Mesenchymal stem cell (in vitro differentiated cells and primary cell): ENCODE measurements at regions not wholly inside any gene's neighbourhood (a gene's known extent, or its start where the extent isn't known, plus 50 kb on each side); places are given as distances from the start of the nearest gene placed in this dataset.

Experiments
- DNase-seq: peaks from one replicate; pipeline ENCODE4 v3.0.0-alpha.2; 2013
- H2AFZ ChIP-seq: one replicate; pipeline ENCODE4 v1.6.1; 2013; ENCODE audit warnings: low read depth, mild to moderate bottlenecking, control low read depth, inconsistent platforms, low read length, moderate library complexity
- H2AK5ac ChIP-seq: 2 replicates; pipeline ENCODE4 v1.6.1; 2013; ENCODE audit warnings: low read length, moderate library complexity, mild to moderate bottlenecking, inconsistent platforms; ENCODE audit not compliant: severe bottlenecking
- H2BK120ac ChIP-seq: one replicate; pipeline ENCODE4 v1.6.1; 2013; ENCODE audit warnings: low read depth, mild to moderate bottlenecking, inconsistent platforms, low read length, moderate library complexity
- H2BK12ac ChIP-seq, 2 experiments: one replicate each; pipeline ENCODE4 v1.6.1; 2013; ENCODE audit warnings: inconsistent platforms in 2 of 2, low read length in 2 of 2, mild to moderate bottlenecking in 2 of 2, moderate library complexity in 2 of 2, control low read depth in 1 of 2
- H2BK15ac ChIP-seq: one replicate; pipeline ENCODE4 v1.6.1; 2013; ENCODE audit warnings: mild to moderate bottlenecking, low read depth, inconsistent platforms; ENCODE audit not compliant: poor library complexity, severe bottlenecking
- H2BK5ac ChIP-seq: 2 replicates; pipeline ENCODE4 v1.6.1; 2013; ENCODE audit warnings: low read depth, mild to moderate bottlenecking, low read length, control low read depth, inconsistent platforms; ENCODE audit not compliant: poor library complexity, severe bottlenecking
- H3K14ac ChIP-seq, 2 experiments: one replicate each; pipeline ENCODE4 v1.6.1; 2013; ENCODE audit warnings: inconsistent platforms in 2 of 2, low read length in 2 of 2, control low read depth in 1 of 2, mild to moderate bottlenecking in 1 of 2, moderate library complexity in 1 of 2
- H3K18ac ChIP-seq, 2 experiments: one replicate each; pipeline ENCODE4 v1.6.1; 2013; ENCODE audit warnings: inconsistent platforms in 2 of 2, low read length in 2 of 2, control low read depth in 1 of 2, low read depth in 1 of 2, mild to moderate bottlenecking in 1 of 2
- H3K23ac ChIP-seq, 2 experiments: one replicate each; pipeline ENCODE4 v1.6.1; 2013; ENCODE audit warnings: inconsistent platforms in 2 of 2, low read length in 2 of 2, mild to moderate bottlenecking in 2 of 2, moderate library complexity in 2 of 2, control low read depth in 1 of 2
- H3K27ac ChIP-seq: 2 replicates; pipeline ENCODE4 v1.5.1; 2013; ENCODE audit warnings: mild to moderate bottlenecking, moderate library complexity, low read length, control low read depth, inconsistent platforms; ENCODE audit not compliant: poor library complexity, severe bottlenecking
- H3K27me3 ChIP-seq, 2 experiments: 2 replicates each; pipeline versions ENCODE4 v1.6.1 to v1.7.0; 2013; ENCODE audit warnings: low read length in 2 of 2, mild to moderate bottlenecking in 2 of 2, moderate library complexity in 2 of 2, control low read depth in 1 of 2, inconsistent platforms in 1 of 2; ENCODE audit not compliant: control insufficient read depth in 1 of 2, insufficient read depth in 1 of 2
- H3K36me3 ChIP-seq, 2 experiments: 2 replicates each; pipeline versions ENCODE4 v1.6.1 to v1.7.0; 2013; ENCODE audit warnings: low read length in 2 of 2, control low read depth in 1 of 2, inconsistent platforms in 1 of 2, low read depth in 1 of 2, mild to moderate bottlenecking in 1 of 2; ENCODE audit not compliant: insufficient read depth in 2 of 2, control insufficient read depth in 1 of 2
- H3K4ac ChIP-seq, 2 experiments: one replicate each; pipeline ENCODE4 v1.6.1; 2013; ENCODE audit warnings: inconsistent platforms in 2 of 2, low read length in 2 of 2, mild to moderate bottlenecking in 2 of 2, moderate library complexity in 2 of 2, control low read depth in 1 of 2, low read depth in 1 of 2
- H3K4me1 ChIP-seq: 2 replicates; pipeline ENCODE4 v1.6.1; 2013; ENCODE audit warnings: low read depth, low read length, control low read depth; ENCODE audit not compliant: control insufficient read depth, insufficient read depth
- H3K4me2 ChIP-seq: 2 replicates; pipeline ENCODE4 v1.6.1; 2013; ENCODE audit warnings: low read length, mild to moderate bottlenecking, inconsistent platforms; ENCODE audit not compliant: poor library complexity, severe bottlenecking
- H3K4me3 ChIP-seq, 2 experiments: 2 replicates each; pipeline versions ENCODE4 v1.5.1 to v1.7.0; 2013; ENCODE audit warnings: low read length in 2 of 2, mild to moderate bottlenecking in 2 of 2, control low read depth in 1 of 2, low read depth in 1 of 2; ENCODE audit not compliant: insufficient read depth in 1 of 2
- H3K79me1 ChIP-seq: replicated peaks from 2 replicates; pipeline ENCODE4 v1.6.1; 2013; ENCODE audit warnings: mild to moderate bottlenecking, control low read depth, low read length, inconsistent platforms; ENCODE audit not compliant: poor library complexity, severe bottlenecking
- H3K9ac ChIP-seq: 2 replicates; pipeline ENCODE4 v1.7.0; 2013; ENCODE audit warnings: mild to moderate bottlenecking, low read length, moderate library complexity
- H3K9me3 ChIP-seq: 2 replicates; pipeline ENCODE4 v1.7.0; 2013; ENCODE audit warnings: mild to moderate bottlenecking, low read length; ENCODE audit not compliant: control insufficient read depth
- H4K8ac ChIP-seq: one replicate; pipeline ENCODE4 v1.6.1; 2013; ENCODE audit warnings: inconsistent platforms, mild to moderate bottlenecking, low read length, moderate library complexity
- H4K91ac ChIP-seq: one replicate; pipeline ENCODE4 v1.6.1; 2013; ENCODE audit warnings: mild to moderate bottlenecking, low read length, inconsistent platforms
- WGBS: methylation state at CpG from one replicate; pipeline ENCODE4 v1.1.7; 2013; ENCODE audit warnings: mixed read lengths; 5-methylcytosine and 5-hydroxymethylcytosine counted together

- Histone ChIP-seq H3K23ac (no peak overlapping the region), H3K4me2 (no peak overlapping the region), H2AFZ (no peak overlapping the region), H2BK12ac (no peak overlapping the region), H3K4ac (no peak overlapping the region), H2BK5ac (no peak overlapping the region), H3K27me3 (no peaks in the 10 kb centered on the region), H2BK15ac (no peak overlapping the region), H3K36me3 (no peaks in the 10 kb centered on the region), H3K14ac (no peak overlapping the region), H3K9ac (no peak overlapping the region), H3K4me1 (no peaks in the 10 kb centered on the region), H4K91ac (no peak overlapping the region), H3K79me1 (no peaks in the 10 kb centered on the region), H4K8ac (no peak overlapping the region), H2AK5ac (no peak overlapping the region), H3K27ac (no peak overlapping the region), H2BK120ac (no peak overlapping the region), H3K9me3 (no peaks in the 10 kb centered on the region), H3K4me3 (no peak overlapping the region), H3K18ac (no peak overlapping the region)
- peak; percentile 26 for DNase-seq
- 59% methylated on average over 2 of the region's 3 CpGs for WGBS
These were observed 524.1 kb upstream of the MEF2C start for GRCh38 chr5:89407054-89407453.

- Histone ChIP-seq H3K27ac (no peak overlapping the region), H2AK5ac (no peak overlapping the region), H3K18ac (no peak overlapping the region), H3K36me3 (no peaks in the 10 kb centered on the region), H3K4ac (no peak overlapping the region), H2AFZ (no peak overlapping the region), H3K9me3 (no peaks in the 10 kb centered on the region), H3K23ac (no peak overlapping the region), H4K8ac (no peak overlapping the region), H2BK120ac (no peak overlapping the region), H2BK5ac (no peak overlapping the region), H2BK15ac (no peak overlapping the region), H3K27me3 (no peaks in the 10 kb centered on the region), H4K91ac (no peak overlapping the region), H3K79me1 (no peaks in the 10 kb centered on the region), H3K4me1 (no peaks in the 10 kb centered on the region), H2BK12ac (no peak overlapping the region), H3K9ac (no peak overlapping the region), H3K14ac (no peak overlapping the region), H3K4me2 (no peak overlapping the region), H3K4me3 (no peak overlapping the region)
- WGBS, result 38% methylated on average over 1 of the region's 1 CpG
- no peak for DNase-seq
These were observed 518.7 kb upstream of the MEF2C start for GRCh38 chr5:89401659-89402058.

- Histone ChIP-seq H3K4me3 (no peak overlapping the region), H3K36me3 (no peaks in the 10 kb centered on the region), H3K18ac (no peak overlapping the region), H3K27me3 (no peaks in the 10 kb centered on the region), H3K27ac (no peak overlapping the region), H3K4ac (no peak overlapping the region), H4K8ac (no peak overlapping the region), H2AK5ac (no peak overlapping the region), H3K14ac (no peak overlapping the region), H3K9ac (no peak overlapping the region), H4K91ac (no peak overlapping the region), H3K9me3 (no peaks in the 10 kb centered on the region), H2BK120ac (no peak overlapping the region), H3K4me1 (no peaks in the 10 kb centered on the region), H3K79me1 (no peaks in the 10 kb centered on the region), H2BK15ac (peak overlapping the region; percentile 16), H2BK12ac (peak overlapping the region in 1 of 2 experiments; percentile 21), H3K4me2 (no peak overlapping the region), H2AFZ (no peak overlapping the region), H3K23ac (no peak overlapping the region), H2BK5ac (no peak overlapping the region)
- no peak for DNase-seq
- 90% methylated on average over 3 of the region's 3 CpGs for WGBS
These were observed 518.0 kb upstream of the MEF2C start for GRCh38 chr5:89401012-89401411.

DNA sequence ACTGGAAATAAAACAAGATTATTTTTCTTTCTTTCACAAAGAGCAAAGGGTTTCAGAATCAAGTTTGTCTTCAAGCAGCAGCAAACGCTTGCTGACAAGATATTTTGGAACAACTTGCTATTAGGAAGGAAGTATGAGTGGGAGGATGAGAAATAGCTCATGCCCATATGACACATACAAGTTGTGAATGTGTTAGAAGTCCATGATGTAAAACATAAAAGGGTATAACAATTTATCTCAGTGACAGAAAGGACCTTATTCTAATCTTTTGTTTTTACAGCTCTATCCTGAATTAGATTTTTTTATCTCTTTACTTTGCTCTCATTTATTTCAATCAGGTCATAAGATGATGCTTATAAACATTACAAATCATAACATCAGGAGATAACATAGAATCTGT, 516.6 kb upstream of the MEF2C start:
- Histone ChIP-seq H3K4me1 (no peaks in the 10 kb centered on the region), H3K9me3 (no peaks in the 10 kb centered on the region), H3K14ac (no peak overlapping the region), H4K8ac (no peak overlapping the region), H2BK120ac (no peak overlapping the region), H3K4ac (no peak overlapping the region), H3K9ac (peak overlapping the region; percentile 15), H3K27me3 (no peaks in the 10 kb centered on the region), H2AFZ (no peak overlapping the region), H3K79me1 (no peaks in the 10 kb centered on the region), H2BK5ac (no peak overlapping the region), H4K91ac (no peak overlapping the region), H2AK5ac (no peak overlapping the region), H2BK12ac (no peak overlapping the region), H3K36me3 (no peaks in the 10 kb centered on the region), H3K18ac (no peak overlapping the region), H3K23ac (no peak overlapping the region), H3K4me2 (no peak overlapping the region), H2BK15ac (no peak overlapping the region), H3K4me3 (no peak overlapping the region), H3K27ac (no peak overlapping the region)
- no peak for DNase-seq
- WGBS, result 67% methylated on average over 1 of the region's 1 CpG
